GM19395 (cell line): ENCODE measurements at regions not wholly inside any gene's neighbourhood (a gene's known extent, or its start where the extent isn't known, plus 50 kb on each side); places are given as distances from the start of the nearest gene placed in this dataset.
"Not testable (repeated sequence)": the region's sequence is repeated elsewhere in the genome, so short reads cannot be mapped to it uniquely, and the experiment has no call there.

Experiments
- ATAC-seq: cut with Tn5 transposase; IDR thresholded peaks from one replicate; pipeline ENCODE4 v1.9.1; 2021; ENCODE audit warnings: mild to moderate bottlenecking, moderate library complexity; ENCODE audit not compliant: unreplicated experiment

DNA sequence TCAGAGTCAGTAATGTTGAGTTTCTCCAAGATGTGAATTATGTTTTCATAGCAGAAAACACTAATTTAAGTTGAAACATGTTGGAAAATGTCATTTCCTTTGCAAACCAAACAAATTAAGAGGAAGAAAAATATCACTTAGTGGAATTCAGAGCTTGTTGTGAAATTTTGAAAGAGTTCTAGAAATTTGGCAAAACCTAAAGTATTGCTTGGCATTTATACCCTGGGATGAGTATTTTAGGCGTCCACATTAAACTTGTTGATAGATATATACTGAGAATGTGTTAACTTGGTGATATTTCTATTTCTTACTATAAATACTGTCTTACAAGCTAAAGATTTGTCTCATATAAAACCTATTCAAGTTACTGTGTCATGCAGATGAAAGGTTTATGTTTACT lies 335.2 kb downstream of the NSUN3 start:
- no peak for ATAC-seq

DNA sequence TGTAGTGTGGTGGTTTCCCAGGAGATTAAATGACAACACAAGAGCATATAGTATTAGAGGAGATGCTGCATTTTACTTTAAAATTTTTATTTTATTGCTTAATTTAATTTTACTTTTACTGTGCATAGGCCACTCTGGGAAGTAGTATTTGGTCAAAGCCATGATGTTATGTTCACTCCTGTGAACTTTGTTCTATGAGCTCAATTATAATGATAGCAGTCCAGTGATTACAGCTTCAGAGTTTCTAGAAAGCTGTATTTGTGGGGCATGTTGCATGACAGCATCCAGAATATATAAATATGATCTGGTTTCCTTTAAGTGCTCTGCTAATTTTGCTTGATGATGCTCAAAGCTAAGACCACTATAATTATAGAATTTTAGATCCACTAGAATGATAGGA lies 338.6 kb downstream of the NSUN3 start:
- no peak for ATAC-seq

DNA sequence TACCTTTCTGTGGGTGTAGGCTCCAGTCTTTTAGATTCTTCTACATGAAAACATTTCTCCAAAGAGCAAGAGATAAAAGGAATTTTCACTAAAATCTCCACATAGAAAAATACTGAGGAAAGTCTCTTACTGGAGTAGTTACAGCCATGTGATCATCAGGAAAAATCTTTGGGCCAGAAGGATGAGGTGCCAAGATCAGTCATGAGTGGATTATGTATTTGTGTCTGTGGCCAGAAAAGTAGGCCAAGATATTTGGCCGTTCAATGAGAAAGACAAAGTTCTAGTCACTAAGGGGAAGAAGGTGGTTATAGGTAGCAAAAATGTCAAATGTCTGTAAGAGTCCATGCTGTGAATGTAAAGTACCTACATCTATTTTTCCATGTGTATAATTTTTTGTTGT lies 339.3 kb downstream of the NSUN3 start:
- no peak for ATAC-seq

DNA sequence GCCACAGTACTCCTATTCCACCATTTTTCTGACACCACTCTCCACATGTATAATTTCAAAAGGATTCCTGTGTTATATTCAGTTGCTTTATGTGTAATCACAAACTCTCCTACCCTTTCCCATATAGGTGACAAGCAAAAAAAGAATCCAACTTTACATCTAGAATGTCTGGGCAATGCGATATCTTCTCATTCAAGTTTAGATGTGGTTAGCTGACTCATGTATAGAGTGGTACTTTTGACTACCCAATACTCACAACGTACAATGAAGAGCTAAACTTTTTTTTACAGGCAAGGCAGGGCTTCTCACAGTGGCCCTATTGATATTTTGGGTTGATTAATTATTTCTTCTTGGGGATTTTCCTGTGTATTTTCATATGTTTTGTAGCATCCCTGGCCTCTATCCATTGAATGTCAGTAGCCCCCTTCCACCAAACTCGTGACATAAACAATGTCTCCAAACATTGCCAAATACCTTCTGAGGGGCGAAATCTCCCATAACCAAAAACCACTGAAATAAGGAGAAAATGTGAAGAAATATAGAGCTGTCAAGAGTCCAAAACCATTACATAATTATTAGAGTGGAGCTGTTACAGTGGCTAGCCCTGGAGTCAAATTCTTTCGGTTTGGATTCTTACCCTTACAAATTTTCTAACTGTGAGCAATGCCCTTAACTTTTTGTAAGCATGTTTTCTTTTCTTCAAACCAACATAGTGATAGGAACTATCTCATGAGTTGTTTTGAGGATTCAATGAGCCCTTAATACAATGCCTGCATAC lies 342.6 kb downstream of the NSUN3 start:
- ATAC-seq, result no peak

DNA sequence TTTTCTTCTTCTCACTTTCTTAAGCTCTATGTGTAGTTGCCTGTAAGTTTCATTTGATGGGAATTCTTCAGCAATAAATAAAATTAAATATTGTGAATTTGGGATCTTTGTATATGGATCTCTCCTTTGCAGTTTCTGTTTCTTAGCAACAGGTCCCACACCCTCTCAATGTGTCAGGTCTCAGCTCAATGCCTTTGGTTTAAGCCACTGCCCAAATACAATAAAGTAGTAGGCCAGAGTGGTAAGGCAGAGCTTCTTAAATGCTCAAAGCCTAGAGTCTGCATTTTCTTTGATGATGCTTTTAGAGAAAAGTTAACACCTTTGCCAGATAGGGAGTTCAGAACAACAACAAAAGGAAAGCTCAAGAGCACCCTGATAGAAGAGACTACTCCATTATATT lies 343.7 kb downstream of the NSUN3 start:
- ATAC-seq, result no peak

DNA sequence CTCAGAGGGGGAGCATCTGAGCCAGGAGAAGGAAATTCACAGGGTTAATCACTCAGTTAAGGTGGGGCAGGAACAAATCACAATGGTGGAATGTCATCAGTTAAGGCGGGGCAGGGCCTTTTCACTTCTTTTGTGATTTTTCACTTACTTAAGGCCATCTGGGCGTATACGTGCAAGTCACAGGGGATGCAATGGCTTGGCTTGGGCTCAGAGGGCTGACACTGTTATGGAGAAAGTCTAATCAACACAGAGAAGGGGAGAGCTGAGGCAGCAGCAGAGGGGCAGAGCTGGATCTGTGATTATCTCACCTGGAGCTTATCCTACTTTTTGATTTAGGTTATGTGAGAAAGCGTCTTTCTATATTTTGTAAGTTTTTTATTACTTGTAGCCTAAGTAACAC lies 350.1 kb downstream of the NSUN3 start:
- ATAC-seq, result not testable (repeated sequence)

DNA sequence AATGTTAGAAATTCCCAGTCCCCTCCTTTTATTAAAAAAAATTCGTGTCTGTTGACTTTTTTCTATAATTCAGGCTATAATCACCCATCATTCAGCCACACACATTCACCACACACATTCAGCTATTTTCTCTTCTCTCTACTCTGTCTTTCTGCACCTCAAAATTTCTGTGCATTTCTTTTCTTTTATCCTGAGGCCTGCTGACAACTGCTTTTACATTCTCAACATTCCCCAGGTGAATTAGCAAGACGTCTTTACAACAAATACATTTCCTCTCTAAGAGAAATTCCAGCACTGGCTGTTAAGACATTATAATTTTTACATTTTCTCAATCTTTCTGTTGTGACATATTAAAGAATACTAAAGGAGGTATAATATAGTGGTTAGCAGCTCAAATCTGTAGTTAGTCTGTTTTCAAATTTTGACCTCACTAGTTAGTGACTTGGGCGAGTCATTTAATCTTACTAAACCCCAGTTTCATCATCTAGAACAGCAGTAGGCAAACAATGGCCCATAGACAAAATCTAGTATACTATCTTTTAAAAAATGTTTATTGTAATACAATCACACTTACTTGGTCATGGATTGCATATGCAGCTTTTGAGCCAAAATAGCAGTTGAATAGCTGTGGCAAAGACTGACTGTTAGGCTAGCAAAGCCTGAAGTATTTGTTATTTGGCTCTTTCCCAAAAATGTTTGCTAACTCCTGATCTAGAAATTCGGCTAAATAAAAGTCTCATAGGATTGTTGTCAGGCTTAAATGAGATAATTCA lies 350.7 kb downstream of the NSUN3 start:
- ATAC-seq, result no peak

DNA sequence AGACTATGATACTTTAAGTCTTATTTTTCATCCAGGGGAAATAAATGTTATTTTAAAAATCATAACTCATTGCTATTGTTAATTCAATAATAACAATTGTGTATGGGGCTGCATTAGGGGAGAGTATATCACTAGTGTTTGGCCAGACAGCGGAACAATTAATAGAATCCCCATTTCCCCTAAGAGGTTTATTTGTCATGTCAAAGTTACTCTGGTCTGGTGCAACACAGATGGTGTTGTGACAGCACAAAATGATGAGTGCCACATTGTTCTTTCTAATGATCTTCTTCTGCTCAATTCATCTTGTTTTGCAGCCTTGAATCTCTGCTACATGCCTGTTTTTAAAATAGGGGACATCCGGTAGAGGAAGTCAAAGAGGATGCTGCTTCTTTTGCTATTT lies 351.6 kb downstream of the NSUN3 start:
- ATAC-seq, result no peak

DNA sequence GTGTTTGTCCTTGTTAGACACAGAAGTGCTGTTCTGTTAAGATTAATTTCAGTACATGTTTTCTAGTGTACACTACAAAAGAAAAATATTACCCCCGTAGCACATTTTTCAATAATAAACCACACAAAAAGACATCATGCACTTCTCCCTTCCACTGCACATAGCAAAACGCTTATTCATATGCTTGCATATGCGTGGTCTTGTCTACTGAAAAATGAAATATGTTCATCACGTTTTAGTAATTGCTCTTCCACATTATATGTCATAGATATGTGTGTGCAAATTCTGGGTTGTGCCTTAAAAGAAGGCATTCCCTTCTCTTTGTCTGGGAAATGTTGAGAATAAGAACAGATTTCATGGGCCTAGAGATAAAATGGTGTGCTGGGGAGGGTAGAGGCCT lies 353.9 kb downstream of the NSUN3 start:
- ATAC-seq, result no peak

DNA sequence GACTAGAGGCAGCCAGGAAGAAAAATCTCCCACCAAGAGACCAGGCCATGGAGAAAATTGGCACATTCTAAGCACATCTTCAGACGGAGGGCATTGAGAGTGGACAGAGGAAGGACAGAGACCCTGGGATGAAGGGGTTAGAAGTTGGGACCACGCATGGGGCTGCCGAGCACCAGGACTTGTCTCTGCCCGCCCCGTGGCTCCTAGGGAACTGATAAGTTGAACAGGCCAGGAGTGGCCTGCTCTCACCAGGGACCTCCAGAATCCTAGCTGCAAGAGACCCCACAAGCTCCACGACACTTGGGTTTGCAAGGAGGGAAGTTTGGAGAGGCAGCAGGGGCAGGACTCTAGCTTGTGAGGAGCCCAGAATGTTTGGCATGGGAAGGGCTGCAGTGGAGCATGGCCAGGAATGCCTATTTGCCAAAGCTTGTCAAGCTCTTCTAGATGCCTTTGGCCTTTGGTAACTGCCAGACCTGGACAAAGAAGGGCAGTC lies 355.1 kb downstream of the NSUN3 start:
- no peak for ATAC-seq

DNA sequence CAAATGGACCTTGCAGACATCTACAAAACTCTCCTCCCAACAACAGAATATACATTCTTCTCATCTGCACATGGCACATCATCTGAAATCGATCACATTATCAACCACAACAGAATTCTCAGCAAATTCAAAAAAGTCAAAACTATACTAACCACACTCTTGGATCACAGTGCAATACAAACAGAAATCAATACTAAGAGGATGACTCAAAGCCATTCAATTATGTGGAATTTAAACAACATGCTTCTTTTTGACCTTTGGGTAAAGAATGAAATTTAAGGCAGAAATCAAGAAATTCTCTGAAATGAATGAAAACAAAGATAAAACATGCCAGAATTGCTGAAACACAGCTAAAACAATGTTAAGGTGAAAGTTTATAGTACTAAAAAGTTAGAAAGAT lies 358.1 kb downstream of the NSUN3 start:
- ATAC-seq, result no peak

DNA sequence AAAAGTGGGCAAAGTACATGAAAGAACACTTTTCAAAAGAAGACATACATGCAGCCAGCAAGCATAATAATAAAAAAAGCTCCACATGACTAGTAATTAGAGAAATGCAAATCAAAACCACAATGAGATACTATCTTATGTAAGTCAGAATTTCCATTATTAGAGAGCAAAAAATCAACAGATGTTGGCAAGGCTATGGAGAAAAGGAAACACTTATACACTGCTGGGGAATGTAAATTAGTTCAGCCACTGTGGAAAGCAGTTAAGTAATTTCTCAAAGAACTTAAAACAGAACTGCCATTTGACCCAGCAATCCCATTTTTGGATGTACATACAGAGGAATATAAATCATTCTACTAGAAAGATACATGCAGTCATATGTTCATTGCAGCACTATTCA lies 360.7 kb downstream of the NSUN3 start:
- ATAC-seq, result no peak

DNA sequence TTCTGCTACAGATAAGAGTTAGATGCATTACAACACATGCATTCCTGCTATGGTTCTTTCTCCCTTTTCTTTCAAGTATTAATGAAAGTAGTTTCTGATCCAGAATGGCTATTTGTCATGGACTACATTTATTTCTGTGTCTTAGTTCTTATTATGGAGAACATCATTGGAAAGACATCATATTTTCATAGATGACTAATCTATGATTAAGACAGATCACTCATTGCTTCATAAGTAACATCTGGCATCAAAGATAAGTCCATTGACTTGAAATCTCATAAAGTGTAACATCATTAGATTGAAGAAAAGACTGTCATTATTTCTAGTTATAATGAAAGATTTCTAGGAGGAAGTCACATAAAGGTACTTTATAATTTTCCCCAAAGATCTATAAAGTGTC lies 366.7 kb downstream of the NSUN3 start:
- ATAC-seq, result no peak

DNA sequence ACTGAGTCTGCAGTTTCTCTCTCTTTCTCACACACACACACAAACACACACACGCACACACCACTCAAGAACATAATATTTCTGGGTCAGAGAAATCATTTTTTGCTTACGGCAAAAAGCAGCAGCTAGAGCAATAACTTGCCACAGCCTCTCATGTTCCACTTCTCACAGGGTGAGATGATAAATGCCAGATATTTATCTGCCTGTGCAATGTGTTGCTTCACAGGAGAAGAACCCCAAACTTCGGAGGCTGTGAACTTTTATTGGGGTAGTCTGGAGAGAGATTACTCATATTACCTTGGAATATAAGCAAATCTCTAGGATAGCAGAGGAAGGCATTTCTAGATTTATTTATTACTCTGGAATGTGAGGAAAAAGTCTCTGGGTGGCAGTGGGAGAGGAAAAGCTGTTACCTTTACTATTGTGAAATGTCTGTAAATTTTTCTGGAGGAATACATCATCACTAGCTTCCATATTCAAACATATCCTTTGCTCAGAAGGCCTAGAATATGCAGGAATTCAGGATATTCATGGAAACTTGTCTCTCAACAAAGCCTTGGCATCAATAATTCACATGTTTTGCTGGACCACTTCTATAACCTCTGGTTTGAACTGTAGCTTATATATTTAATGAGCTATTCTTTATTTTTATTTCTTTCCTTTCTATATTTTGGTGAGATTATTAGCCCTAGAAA lies 369.2 kb downstream of the NSUN3 start:
- ATAC-seq, result no peak

DNA sequence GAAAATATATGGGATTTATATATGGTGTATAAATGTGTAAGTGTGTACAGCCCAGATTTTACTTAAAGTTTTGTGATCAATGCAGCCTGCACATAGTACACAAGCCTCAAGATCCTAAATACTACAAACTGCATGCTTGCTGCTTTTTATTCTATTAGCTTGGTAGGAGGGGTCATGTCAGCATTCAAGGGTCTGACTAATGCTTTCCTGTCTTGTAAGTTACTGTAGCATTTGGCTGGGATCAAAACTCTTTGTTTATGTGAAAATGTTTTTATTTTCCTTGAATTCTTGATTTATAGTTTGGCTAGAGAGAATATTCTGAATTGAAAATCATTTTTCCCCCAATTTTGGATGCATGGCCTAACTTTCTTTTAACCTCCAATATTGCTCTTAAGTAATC lies 370.9 kb downstream of the NSUN3 start:
- ATAC-seq, result no peak

DNA sequence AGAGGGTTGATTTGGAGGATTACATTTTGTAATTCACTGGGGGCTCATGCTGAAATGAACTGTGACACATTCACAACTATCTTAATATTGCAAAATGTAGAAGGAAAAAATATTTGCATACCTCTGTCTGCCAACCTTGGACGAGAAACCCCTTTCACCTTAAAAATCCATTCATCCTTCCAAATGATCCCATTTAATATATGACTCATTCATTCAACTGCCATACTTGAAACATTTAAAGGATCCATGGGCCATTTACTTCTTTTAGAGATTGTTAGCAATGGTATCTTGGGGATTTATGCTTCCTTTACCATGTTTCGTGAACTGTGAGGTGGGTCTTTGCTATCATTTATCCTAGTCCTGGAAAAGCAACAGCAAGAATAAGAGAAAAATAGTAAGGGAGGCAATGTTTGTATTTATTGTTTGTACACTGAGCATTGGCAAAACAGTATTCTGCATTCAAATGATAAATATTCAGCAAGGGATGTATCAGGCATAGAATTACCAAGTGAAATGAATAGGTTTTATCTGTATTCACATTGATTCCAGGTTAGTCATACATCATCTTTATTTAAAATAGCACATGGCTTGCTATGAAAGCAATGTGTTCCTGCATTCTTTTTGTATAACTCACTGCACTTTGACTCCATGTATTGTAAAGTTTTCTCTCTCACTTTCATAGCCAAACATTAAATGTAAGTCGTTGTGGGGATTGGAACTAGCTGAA lies 378.1 kb downstream of the NSUN3 start:
- no peak for ATAC-seq

DNA sequence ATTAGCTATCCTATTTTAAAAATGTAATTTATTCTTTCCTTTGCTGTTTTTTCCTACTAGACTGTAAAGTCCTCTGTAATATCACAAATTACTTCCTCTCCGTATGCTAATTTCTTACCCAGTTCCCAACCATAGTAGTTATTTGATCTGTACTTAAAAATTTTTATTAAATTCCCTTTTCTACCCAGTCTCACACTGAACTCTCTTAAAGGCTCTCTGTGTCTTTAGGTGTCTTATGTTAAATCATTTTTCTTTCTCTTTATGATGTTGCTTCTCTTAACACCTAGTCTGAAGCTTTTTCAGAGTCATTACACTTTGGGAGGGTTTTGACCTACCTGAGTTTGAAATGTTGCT lies 378.6 kb downstream of the NSUN3 start:
- ATAC-seq, result no peak

DNA sequence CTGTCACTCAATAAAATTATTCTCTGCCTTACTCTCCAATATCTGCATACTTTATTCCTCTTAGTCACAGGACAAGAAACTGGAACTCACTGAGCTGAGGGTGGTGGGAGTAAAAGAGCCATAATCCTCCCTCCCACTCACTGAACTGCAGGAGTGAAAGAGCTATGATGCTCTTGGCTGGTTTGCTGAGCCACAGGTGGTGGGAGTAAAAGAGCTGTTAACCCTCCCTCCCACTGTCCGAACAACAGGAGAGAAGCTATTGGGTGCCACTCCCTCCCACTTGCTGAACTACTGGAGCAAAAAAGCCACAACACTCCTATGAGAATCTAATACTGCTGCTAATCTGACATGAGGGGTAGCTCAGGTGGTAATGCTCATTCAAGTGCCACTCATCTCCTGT lies 391.0 kb downstream of the NSUN3 start:
- no peak for ATAC-seq

DNA sequence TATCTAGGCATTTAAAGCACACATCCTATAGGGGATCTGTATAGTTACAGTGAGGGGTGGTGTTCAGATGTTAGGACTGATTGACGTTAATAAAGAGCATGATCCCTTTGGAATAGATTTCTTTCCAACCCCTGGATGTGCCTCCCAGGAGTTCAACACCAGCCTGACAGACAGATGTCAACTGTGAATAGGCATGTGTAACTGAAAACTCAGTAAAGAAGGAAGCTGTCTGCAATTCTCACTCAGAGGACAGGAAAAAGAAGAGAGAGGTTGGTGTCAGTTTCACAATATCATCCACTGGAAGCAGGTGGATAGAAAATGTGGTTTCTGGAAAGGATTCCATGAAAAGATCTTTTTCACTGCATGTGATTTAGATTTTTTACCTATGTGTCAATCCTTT lies 396.3 kb downstream of the NSUN3 start:
- no peak for ATAC-seq

DNA sequence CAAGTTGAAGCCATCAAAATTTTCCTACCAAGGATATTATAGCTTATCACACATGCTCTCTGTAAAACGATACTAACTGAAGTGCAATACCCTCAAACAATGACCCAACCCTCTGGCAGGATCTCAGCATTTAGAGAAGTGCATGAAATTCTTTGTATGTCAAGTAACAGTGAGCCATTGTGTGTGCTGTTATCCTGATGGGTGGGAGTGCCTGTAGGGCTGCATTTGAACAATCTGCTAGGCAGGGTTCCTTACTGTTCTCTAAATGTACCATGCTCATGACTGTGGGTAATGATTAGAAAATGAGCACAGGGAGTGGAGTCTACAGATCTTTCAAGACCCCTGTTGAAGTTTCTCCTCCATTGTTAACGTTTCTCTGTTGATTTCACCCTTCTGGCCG lies 398.1 kb downstream of the NSUN3 start:
- no peak for ATAC-seq

DNA sequence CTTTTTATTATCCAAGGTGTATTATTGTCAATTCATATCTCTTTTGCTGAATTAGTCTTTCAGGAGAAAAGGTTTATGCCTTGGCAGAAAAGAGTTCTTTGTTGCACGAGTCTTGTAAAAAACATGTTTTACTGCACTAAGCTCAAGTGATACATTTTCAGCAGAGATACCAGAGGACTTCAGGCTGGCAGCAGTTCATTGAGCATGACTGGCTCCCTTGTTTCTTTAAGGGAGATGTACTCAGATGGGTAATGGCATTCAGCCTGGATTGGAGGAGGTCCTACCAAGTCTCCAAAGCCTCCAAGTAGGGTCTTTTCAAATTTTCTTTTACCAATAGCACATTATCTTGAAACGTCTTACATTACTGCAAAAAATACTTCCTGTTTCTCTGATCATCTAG lies 400.1 kb downstream of the NSUN3 start:
- no peak for ATAC-seq
